ENCODE measurements at regions not wholly inside any gene's neighbourhood (a gene's known extent, or its start where the extent isn't known, plus 50 kb on each side); places are given as distances from the start of the nearest gene placed in this dataset.

DNA sequence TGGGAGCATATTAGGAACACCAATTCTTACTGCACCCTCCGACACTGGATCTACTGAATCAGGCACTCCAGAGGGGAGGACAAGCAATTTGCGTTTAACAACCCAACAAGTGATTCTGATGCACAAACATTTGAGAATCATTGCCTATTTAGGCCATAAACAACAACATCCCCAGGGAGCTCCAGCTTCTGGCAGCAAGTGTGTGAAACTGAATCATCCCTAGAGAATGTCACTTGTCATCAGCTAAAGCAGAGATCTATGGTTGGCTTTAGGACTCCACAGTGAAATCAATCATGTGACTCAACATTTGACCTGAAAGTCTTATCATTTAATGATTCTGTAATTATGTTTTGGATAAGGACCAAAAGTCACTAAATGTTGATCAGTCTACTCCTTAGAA lies 505.0 kb upstream of the FLRT2 start:
- H3K4me1 ChIP-seq = no peaks in the 10 kb centered on the region
- H3K27me3 ChIP-seq = no peaks in the 10 kb centered on the region
- DNase-seq (no peak), ATAC-seq (no peak)
- intact Hi-C loops (cut with DNase I) = no loop called here
- H3K4me3 ChIP-seq = no peak overlapping the region
- 65 to 81% (median 73%) methylated on average over 2 of the region's 2 CpGs for WGBS, 4 donors
- H3K36me3 ChIP-seq = no peaks in the 10 kb centered on the region
- H3K9me3 ChIP-seq = peaks cover 0 to 9% (median 0%) of the 10 kb centered on the region in 12 donors
- no peak overlapping the region for H3K27ac ChIP-seq
- no peak for TF ChIP-seq POLR2A (IDR thresholded peaks at IDR 0.05)
- TF ChIP-seq, protein P1, sequence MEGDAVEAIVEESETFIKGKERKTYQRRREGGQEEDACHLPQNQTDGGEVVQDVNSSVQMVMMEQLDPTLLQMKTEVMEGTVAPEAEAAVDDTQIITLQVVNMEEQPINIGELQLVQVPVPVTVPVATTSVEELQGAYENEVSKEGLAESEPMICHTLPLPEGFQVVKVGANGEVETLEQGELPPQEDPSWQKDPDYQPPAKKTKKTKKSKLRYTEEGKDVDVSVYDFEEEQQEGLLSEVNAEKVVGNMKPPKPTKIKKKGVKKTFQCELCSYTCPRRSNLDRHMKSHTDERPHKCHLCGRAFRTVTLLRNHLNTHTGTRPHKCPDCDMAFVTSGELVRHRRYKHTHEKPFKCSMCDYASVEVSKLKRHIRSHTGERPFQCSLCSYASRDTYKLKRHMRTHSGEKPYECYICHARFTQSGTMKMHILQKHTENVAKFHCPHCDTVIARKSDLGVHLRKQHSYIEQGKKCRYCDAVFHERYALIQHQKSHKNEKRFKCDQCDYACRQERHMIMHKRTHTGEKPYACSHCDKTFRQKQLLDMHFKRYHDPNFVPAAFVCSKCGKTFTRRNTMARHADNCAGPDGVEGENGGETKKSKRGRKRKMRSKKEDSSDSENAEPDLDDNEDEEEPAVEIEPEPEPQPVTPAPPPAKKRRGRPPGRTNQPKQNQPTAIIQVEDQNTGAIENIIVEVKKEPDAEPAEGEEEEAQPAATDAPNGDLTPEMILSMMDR (IDR thresholded peaks at IDR 0.05) = no peak

DNA sequence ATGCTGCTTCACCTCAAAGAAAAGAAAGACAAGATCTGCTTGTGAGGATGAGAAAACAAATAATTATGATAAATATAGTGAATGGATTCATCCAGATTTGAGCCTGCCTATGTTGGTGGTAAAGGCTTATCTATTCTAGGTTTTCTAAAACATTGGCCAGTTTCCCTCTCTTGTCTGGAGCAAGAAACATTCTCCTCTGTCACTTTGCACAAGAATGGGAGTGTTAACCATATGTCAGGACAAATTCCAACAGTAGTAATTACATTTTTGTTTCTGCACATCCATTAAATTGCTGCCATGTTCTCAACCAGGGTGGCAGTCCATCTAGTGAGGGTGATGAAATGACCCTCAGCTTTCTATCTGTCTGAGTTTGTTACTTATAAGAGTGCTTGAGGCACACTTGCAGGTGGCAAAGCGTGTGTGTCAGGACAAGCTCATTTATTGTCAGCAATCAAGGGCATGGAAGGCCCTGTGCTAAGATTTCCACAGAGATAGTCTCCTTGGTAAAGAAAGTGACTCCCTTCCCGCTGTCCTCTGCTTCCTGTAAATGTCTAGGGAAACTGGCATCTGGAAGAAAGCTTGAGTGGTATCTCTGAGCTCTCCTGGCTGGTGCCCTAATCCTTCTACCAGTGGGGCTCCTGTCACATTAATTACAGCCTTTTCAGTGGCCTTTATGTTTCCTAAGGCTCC lies 502.1 kb upstream of the FLRT2 start:
- TF ChIP-seq, protein P1 (IDR thresholded peaks at IDR 0.05) = no peak
- TF ChIP-seq POLR2A (IDR thresholded peaks at IDR 0.05) = no peak
- H3K4me3 ChIP-seq = no peak overlapping the region
- no peak for ATAC-seq
- peaks cover 0 to 3% (median 0%) of the 10 kb centered on the region in 12 donors for H3K9me3 ChIP-seq
- DNase-seq = no peak
- no peaks in the 10 kb centered on the region for H3K4me1 ChIP-seq
- no peaks in the 10 kb centered on the region for H3K36me3 ChIP-seq
- no peaks in the 10 kb centered on the region for H3K27me3 ChIP-seq
- intact Hi-C loops (cut with DNase I) = no loop called here
- 66 to 88% (median 69%) methylated on average over 2 of the region's 2 CpGs for WGBS, 4 donors
- no peak overlapping the region for H3K27ac ChIP-seq

DNA sequence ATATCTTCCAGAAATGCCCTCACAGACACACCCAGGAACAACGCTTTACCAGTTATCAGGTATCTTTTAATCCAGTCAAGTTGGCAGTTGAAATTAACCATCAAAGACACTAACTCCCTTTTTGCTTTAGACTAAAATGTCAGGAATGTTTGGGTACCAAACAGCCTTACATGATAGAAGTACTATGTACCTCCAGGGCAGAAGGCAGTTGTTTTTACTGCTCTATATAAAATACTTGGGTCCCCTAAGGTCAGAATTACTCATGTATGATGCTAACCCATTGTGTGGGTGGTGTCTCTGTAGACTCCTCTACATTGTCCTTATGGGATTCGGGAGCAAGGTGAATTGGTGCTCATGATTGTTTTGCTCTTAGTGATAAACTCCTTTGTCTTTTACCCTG lies 492.5 kb upstream of the FLRT2 start:
- intact Hi-C loops (cut with DNase I) = no loop called here

DNA sequence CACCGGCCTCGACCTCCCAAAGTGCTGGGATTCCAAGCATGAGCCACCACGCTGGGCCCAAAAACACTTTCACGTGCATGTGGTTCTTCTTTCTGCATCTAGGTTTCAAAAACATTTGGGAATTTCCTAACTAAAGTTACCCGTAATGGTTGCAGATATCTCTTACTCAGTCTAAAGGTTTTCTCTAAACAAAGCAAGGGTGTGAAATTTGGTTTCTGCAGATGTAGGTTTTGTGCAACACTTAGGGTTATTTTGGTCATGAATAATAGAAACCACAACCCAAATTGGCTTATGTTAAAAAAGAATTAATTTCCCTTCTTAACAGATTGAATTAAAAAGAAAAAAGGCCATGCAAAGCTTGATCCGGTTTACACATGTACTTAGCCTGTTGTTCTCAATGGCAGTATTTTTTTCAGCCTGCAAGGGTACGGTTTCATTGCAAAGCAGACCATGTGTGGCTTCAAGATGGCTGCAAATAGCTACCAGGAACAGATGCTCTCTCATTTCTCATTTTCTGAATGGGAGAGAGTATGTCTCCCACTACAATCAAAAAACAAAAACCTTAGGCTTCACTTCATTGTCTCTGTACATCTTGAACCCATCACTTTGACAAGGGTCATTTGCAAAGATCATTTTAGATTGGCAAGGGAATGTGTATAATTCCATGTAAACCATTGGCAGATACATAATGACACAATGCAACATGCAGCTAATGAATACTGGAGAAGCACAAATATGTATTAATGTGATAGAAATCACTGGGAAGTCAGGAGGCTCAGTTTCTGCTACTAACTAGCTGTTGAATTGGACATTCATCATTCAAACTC lies 491.2 kb upstream of the FLRT2 start:
- DNase-seq (no peak), ATAC-seq (no peak)
- no peak overlapping the region for H3K4me3 ChIP-seq
- H3K27ac ChIP-seq = no peak overlapping the region
- WGBS, 4 donors = 93 to 96% (median 95%) methylated on average over 7 of the region's 7 CpGs
- no peaks in the 10 kb centered on the region for H3K9me3 ChIP-seq
- intact Hi-C loops (cut with DNase I) = no loop called here
- H3K36me3 ChIP-seq = no peaks in the 10 kb centered on the region
- H3K4me1 ChIP-seq = peaks cover 0 to 4% (median 0%) of the 10 kb centered on the region in 12 donors
- H3K27me3 ChIP-seq = no peaks in the 10 kb centered on the region
- no peak for TF ChIP-seq POLR2A (IDR thresholded peaks at IDR 0.05)
- TF ChIP-seq, protein P1 (IDR thresholded peaks at IDR 0.05) = no peak

More for the DNA sequence above, 492.5 kb upstream of the FLRT2 start:
- ATAC-seq = no peak
- 87 to 97% (median 95%) methylated on average over 2 of the region's 2 CpGs for WGBS, 4 donors
- TF ChIP-seq POLR2A (IDR thresholded peaks at IDR 0.05) = no peak
- TF ChIP-seq, protein P1 (IDR thresholded peaks at IDR 0.05) = no peak
- no peaks in the 10 kb centered on the region for H3K9me3 ChIP-seq
- H3K27ac ChIP-seq = no peak overlapping the region
- no peaks in the 10 kb centered on the region for H3K36me3 ChIP-seq
- no peak overlapping the region for H3K4me3 ChIP-seq
- no peak for DNase-seq
- no peaks in the 10 kb centered on the region for H3K27me3 ChIP-seq
- peaks cover 0 to 4% (median 0%) of the 10 kb centered on the region in 12 donors for H3K4me1 ChIP-seq
